HG02852 (cell line): ENCODE measurements at regions not wholly inside any gene's neighbourhood (a gene's known extent, or its start where the extent isn't known, plus 50 kb on each side); places are given as distances from the start of the nearest gene placed in this dataset.

ENCODE experiments used
- ATAC-seq: cut with Tn5 transposase; IDR thresholded peaks from one replicate; pipeline ENCODE4 v1.9.1; 2021; ENCODE audit warnings: mild to moderate bottlenecking, moderate library complexity; ENCODE audit not compliant: unreplicated experiment

- no peak for ATAC-seq
These were observed 321.1 kb upstream of the EDNRB start for GRCh38 chr13:78239714-78240113.

DNA sequence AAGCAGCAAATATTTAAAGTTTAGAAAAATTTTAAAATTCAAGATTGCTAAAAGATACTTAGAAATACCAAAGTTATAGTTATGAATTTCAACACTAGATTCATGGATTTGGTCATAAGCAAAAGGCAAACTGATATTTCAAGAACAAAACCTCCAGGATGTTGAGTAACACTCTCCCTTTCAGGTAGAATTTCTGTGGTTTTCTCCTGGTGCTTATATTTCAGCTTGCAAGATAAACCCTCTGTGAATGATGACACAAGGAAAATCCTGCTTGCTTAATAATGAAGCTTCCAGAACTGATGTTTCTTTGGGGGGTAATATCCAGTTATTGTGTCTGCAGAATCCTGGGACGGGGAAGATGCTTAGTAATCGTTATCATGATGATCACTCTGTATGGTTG, 320.3 kb upstream of the EDNRB start:
- ATAC-seq, result no peak

DNA sequence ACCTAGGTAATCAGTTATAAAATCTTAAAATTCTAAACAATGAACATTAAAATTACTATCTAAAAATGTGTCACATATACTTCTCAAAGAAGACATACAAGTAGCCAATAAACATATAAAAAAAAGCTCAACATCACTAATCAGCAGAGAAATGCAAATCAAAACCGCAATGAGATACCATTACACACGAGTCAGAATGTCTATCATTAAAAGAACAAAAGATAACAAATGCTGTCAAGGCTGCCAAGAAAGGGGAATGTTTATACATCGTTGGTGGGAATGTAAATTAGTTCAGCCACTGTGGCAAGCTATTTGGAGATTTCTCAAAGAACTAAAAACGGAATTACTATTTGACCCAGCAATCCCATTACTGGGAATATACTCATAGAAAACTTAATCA, 310.3 kb upstream of the EDNRB start:
- no peak for ATAC-seq

- ATAC-seq, result no peak
These were observed 309.6 kb upstream of the EDNRB start for GRCh38 chr13:78228211-78228610.

DNA sequence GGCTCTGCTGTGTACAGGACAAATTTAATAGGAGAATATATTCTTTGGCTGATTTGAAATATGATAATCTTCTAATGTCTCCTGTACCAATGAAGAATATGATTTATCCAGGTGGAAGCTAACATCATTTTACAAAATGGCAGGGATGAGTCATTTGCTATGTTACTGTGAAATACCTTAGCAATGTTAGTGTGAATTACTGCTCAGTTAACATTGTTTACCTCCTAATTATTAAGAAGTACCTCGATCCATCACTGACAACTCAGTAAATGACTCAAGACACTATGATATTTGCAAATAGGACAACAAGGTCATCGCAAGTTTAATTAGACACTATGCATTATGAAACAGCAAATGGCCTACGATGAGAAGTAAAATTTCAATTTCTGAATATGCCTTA, 309.1 kb upstream of the EDNRB start:
- no peak for ATAC-seq

GRCh38 chr13:78215458-78216108, 297.0 kb upstream of the EDNRB start:
- no peak for ATAC-seq

DNA sequence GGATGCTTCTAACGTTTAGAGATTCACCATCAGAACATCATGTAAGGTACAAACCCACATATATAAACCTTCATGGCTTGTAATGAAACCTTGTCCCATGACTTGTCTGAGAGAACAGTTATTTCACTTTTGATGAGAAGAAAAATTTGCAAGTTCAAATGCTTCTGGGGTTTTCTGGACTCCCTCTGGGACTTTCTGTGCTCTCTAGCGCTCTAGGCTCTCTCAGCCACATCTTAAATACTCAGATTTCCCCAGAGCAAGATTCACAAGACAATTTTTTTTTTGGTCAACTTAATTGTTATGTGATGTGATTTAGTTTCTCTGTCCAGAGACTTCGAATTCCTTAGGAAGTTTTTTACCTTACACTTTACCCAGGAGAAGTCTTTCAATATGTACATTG, 282.8 kb upstream of the EDNRB start:
- peak; percentile 75 for ATAC-seq

- ATAC-seq, result no peak
These were observed 280.2 kb upstream of the EDNRB start for GRCh38 chr13:78198821-78199220.

- no peak for ATAC-seq
These were observed 279.8 kb upstream of the EDNRB start for GRCh38 chr13:78198419-78198818.

DNA sequence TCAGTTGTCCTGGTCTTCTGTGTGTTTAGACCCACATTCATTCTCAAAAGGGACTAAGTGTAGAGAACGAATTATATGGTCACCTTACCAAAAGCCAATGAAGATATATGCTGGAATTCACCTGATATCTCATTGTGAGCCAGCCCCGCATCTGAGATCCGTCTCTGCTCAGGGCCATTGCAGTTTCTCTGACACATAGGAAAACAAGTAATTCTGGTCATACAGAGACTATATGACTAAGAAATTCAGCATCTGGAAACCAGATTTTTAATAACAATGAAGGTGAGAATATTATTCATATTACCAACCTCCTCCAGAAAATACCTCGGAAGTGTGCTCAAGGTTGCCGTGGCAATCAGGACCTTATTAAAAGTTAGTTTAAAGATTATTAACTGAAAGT, 278.6 kb upstream of the EDNRB start:
- ATAC-seq, result no peak

DNA sequence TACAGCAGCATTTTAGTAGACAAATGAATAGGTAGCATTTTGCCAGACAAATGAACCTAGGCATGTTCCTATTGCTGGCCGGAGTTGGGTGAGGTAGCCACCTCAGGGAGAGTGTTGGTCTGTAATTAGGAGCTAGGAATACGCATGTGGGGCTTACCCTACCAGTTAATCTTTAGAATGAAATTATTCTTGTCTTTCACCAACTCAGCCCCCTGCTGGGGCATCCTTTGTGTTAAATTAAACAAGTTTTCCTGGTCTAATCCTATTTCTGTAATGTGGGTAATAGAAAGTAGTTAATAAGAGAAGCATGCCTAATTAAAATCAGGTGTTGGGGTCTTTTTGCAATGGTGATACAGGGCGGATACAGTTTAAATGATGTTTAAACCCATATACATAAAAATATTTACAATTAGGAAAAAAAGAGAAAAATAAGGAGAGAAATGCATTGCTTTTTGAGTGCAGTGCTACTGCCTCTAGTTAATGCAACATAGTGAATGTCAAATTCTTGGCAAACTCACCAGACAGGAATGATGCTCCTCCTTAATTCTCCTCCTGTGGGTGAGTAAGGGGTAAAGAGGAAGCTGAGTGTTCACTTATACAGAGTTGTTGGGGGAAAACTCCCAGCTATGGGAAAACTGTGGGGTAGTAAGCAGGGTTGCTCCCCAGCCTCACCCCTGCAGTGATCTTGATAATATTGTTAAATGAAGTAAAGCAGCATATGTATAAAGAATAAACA, 276.4 kb upstream of the EDNRB start:
- ATAC-seq, result no peak

DNA sequence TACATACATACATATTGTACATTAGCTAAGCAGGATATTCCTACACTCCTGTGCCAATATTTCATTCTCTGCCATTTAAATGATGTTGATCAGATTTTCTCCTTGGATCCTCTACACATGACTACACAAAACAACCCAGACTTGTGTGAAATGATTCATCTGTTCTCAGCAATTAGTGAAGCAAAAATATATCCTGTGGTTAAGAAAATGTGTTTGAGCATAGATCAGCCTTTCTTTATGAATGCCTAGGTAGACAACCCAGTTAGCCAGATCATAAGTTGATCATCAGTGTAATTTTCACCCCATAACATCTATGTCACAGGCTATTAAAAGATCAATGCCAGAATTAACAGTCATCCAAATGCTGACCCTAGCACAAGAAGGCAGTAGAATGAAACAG, 275.2 kb upstream of the EDNRB start:
- ATAC-seq, result peak; percentile 61

DNA sequence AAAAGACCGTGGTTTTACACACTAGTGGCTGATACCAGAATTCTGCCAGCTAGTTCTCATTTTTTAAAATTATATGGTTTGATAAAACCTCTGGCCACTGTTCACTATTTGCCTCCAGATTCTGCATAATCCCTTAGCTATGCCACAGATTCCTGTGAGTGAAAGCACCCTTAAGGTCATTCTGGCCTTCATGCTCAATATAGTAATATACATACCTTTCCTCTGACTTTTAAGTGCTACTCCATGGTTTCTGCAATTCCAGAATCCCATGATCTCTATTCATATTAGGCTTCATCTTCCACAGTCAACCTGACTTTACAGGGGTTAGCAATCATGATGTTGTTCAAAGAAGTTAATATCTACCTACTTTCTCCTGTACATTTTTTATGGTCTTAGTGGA, 274.1 kb upstream of the EDNRB start:
- no peak for ATAC-seq

GRCh38 chr13:78190296-78190695, 271.7 kb upstream of the EDNRB start:
- ATAC-seq, result no peak

DNA sequence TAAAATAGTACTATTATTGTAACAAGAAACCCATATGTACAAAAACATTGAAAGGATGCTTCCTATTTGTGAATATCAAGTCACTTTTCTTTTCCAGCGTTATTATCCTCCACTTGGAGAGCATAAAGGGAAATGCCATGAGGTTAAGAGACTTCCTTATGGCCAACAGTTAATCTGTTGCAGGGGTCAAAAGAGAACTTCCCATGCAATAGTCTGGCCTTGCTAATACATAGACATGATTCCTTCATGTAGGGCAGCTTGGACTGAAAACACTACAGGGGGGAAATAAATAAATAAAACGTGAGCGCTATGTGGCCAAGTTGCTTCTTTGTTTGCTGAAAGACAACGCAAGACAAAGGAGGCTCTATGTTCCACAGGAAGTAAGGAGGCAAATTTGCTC, 269.1 kb upstream of the EDNRB start:
- ATAC-seq, result no peak

- peak; percentile 58 for ATAC-seq
These were observed 267.1 kb upstream of the EDNRB start for GRCh38 chr13:78185700-78186099.

DNA sequence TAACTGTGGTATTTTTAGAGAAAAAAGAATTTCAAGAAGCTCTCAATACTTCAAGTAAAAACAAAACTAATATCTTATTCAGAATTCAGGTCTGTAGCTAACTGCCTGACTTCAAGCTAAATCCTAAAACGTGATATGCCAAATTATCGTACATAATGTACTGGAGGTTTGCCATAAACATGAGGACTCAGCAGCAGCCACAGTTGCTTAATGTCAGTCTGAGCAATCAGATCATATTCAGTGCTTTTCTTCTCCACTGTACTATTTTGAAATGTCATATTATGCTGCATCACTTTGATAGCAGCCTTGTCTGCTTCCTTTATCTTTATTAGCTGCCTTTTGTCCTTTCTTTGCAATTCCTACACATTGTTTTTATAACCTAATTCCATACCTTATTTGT, 265.1 kb upstream of the EDNRB start:
- no peak for ATAC-seq

DNA sequence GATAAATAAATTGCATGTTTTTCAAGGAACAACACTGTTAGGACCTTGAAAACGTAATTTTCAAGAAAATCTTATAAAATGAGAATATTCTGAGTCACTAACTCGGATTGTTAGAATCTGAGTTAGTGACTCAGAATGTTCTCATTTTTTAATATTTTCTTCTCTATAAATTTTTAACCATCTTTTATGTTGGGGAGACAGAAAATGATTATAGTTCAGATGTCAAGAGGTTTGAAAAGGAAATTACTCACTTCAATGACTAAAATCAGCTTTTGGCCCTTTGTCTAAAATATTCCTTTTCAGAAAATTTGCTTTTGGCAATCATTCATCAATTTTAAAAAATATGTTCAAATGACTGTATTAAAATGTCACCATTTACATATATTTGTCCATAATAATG, 264.2 kb upstream of the EDNRB start:
- no peak for ATAC-seq

- ATAC-seq, result no peak
These were observed 258.7 kb upstream of the EDNRB start for GRCh38 chr13:78177306-78177705.

GRCh38 chr13:78176880-78177279, 258.2 kb upstream of the EDNRB start:
- ATAC-seq, result no peak

- ATAC-seq, result no peak
These were observed 250.8 kb upstream of the EDNRB start for GRCh38 chr13:78169386-78169785.

- ATAC-seq, result no peak
These were observed 250.3 kb upstream of the EDNRB start for GRCh38 chr13:78168981-78169380.

DNA sequence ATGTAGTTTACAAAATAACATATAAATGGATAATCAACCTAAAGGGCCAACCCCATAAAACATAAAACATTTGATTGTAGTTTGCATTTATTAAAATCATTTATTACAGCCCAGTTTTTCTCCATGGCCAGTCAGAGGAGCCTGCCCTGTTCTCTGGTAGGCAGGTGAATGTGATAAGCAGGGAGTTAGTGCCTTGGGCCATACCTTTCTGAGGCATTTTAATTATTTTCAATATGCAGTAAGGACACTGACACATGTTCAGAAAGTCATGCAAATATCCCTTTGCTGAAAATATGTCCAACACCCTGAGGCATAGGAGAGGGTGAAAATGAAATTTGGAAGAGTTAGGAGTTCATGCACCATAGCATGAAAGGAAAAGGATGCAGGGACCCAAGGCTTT, 242.6 kb upstream of the EDNRB start:
- ATAC-seq, result no peak
